DOHH2 (cell line): ENCODE measurements at regions not wholly inside any gene's neighbourhood (a gene's known extent, or its start where the extent isn't known, plus 50 kb on each side); places are given as distances from the start of the nearest gene placed in this dataset.

Source experiments
- EZH2phosphoT487 ChIP-seq: fragments of 200-600 bp; sonication (generic); IDR thresholded peaks from 2 replicates; pipeline ENCODE4 v1.6.1; 2017; ENCODE audit warnings: borderline replicate concordance, mild to moderate bottlenecking, antibody characterized with exemption, low read length, moderate library complexity, mixed read lengths
- TF ChIP-seq, protein P1 (sequence below): fragments of 200-600 bp; sonication (generic); IDR thresholded peaks from one replicate; pipeline ENCODE4 v1.5.1; 2014; ENCODE audit warnings: antibody characterized with exemption, mild to moderate bottlenecking, low read depth, low read length; ENCODE audit not compliant: poor library complexity, severe bottlenecking

DNA sequence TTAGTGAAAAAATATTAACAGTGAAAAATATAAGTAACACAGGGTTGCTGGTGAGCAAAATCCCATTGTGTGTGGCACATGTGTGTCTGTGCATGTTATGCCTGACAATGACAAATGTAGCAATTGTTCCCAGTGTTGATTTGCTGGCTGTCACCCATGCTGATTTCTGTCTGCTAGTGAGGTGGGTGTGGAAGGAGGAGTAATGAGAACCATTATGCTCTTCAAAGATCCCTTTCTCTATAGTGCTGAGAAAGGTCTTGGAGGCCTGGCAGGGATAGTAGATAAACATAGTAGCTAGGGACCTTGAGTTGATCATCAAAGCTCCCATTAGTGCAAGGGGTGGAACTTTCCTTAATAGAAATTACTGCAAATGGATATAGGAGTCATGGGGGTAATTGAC is 152.5 kb upstream of the CLINT1 start:
- TF ChIP-seq, protein P1, sequence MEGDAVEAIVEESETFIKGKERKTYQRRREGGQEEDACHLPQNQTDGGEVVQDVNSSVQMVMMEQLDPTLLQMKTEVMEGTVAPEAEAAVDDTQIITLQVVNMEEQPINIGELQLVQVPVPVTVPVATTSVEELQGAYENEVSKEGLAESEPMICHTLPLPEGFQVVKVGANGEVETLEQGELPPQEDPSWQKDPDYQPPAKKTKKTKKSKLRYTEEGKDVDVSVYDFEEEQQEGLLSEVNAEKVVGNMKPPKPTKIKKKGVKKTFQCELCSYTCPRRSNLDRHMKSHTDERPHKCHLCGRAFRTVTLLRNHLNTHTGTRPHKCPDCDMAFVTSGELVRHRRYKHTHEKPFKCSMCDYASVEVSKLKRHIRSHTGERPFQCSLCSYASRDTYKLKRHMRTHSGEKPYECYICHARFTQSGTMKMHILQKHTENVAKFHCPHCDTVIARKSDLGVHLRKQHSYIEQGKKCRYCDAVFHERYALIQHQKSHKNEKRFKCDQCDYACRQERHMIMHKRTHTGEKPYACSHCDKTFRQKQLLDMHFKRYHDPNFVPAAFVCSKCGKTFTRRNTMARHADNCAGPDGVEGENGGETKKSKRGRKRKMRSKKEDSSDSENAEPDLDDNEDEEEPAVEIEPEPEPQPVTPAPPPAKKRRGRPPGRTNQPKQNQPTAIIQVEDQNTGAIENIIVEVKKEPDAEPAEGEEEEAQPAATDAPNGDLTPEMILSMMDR: no peak
- no peak for TF ChIP-seq EZH2phosphoT487
